ENCODE measurements at regions not wholly inside any gene's neighbourhood (a gene's known extent, or its start where the extent isn't known, plus 50 kb on each side); places are given as distances from the start of the nearest gene placed in this dataset.

DNA sequence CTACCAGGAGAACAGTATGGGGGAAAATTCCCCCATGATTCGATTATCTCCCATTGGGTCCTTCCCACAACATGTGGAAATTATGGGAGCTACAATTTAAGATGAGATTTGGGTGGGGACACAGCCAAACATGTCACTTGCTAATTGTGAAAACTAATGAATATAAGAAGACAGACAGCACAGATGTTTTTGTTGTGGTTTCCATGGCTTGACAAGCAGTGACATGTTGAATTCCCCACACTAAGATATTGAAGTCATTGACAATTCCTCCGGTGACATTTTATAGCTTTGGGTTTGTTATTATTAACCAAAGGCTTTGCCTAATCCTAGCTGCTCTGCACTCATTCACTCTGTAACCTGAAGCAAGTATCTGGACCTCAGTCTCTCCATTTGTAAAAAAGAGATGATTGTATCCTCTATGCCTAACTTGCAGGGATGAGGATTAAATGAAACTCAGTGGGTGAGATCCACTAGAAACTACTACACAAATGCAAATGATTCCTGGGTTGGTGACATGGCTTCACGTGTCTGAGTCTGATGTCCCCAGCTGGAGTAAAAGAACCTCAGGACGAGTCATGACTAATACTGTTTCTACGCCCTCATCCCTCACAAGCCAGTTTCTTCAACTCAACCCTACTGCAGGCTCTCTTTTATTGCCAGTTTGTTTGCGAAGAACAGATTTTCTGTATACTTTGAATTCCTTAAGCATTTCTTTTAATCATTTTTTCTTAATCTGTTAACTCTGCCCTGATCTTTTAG, 71.6 kb downstream of the ASCL1 start:
- Histone ChIP-seq H2AFZ (ENCODE audit: low read length) (no peak overlapping the region), H3K79me2 (ENCODE audit: low read length) (no peaks in the 10 kb centered on the region), H3K36me3 (ENCODE audit: insufficient read depth, low read length) (no peaks in the 10 kb centered on the region), H3K4me2 (ENCODE audit: low read depth, low read length, poor library complexity, severe bottlenecking) (no peak overlapping the region), H3K27ac (ENCODE audit: low read length) (no peak overlapping the region), H3K27me3 (ENCODE audit: low read length) (no peaks in the 10 kb centered on the region), H3K9ac (ENCODE audit: low read length) (no peak overlapping the region), H3K9me3 (ENCODE audit: low read length) (no peaks in the 10 kb centered on the region), H3K4me1 (ENCODE audit: low read length) (no peaks in the 10 kb centered on the region), H4K20me1 (ENCODE audit: insufficient read depth, low read depth, low read length) (no peaks in the 10 kb centered on the region), H3K4me3 (ENCODE audit: low read length) (no peak overlapping the region), H3K9me2 (replicated peaks; ENCODE audit: insufficient read depth, low read length) (no peaks in the 10 kb centered on the region)
- DNase-seq: no peak

- H3K36me3 ChIP-seq (ENCODE audit: insufficient read depth, low read length): no peaks in the 10 kb centered on the region
- no peaks in the 10 kb centered on the region for H3K27me3 ChIP-seq (ENCODE audit: low read length)
- H3K27ac ChIP-seq (ENCODE audit: low read length): no peak overlapping the region
- no peak for DNase-seq
- no peaks in the 10 kb centered on the region for H4K20me1 ChIP-seq (ENCODE audit: insufficient read depth, low read depth, low read length)
- H3K9me2 ChIP-seq (replicated peaks; ENCODE audit: insufficient read depth, low read length): no peaks in the 10 kb centered on the region
- no peak overlapping the region for H3K9ac ChIP-seq (ENCODE audit: low read length)
- H3K4me2 ChIP-seq (ENCODE audit: low read depth, low read length, poor library complexity, severe bottlenecking): no peak overlapping the region
- no peak overlapping the region for H2AFZ ChIP-seq (ENCODE audit: low read length)
- no peaks in the 10 kb centered on the region for H3K9me3 ChIP-seq (ENCODE audit: low read length)
- no peaks in the 10 kb centered on the region for H3K4me1 ChIP-seq (ENCODE audit: low read length)
- no peaks in the 10 kb centered on the region for H3K79me2 ChIP-seq (ENCODE audit: low read length)
- H3K4me3 ChIP-seq (ENCODE audit: low read length): no peak overlapping the region
Measured at GRCh38 chr12:103036581-103037214, 79.2 kb downstream of the ASCL1 start.

DNA sequence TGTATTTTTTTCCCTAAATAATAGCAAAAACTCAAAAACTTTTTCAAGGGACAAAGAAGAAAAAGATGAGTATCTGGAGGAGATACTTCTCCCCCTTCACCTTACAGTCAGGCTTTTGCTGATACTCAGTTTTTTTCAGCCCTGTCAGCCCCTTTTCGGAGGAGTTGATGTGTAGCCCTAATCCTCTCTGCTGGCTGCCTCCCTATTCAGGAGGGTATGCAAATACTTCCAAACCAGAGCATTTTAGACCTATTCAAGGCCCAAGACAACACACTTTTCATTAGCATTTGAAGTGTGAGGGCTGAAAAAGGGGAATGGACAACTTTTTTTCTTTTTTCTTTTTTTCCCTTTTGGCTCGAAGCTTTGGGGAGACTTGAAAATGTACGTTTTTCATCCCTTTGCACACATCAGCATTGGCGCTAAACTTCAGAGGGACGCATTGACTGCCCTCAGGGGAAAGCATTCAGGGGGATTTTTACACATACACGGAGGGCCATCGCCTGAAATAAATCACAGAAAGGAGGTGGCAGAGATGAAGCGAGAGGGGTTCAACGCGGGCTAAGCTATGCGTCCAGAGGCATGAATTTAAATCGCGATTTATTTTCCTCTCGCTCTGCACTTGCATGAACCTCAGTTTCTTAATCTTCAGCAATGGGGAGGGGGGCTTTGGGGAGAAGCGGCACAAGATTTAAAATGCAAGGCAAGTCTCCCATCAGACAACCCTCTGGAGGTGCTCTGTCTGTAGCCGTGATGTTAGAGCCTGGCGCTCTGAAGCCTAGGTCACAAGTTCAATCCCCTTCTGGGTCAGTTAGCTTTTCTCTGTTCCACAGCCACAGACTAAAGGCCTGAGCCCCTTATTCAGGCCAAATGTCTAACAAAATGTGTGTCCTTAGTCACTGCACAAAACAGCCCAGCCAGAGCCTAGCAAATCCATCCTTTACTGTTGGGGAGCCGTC, 86.3 kb downstream of the ASCL1 start:
- Histone ChIP-seq H3K4me3 (ENCODE audit: low read length) (no peak overlapping the region), H3K9ac (ENCODE audit: low read length) (no peak overlapping the region), H3K9me3 (ENCODE audit: low read length) (no peaks in the 10 kb centered on the region), H2AFZ (ENCODE audit: low read length) (no peak overlapping the region), H3K79me2 (ENCODE audit: low read length) (no peaks in the 10 kb centered on the region), H3K27ac (ENCODE audit: low read length) (no peak overlapping the region), H3K4me2 (ENCODE audit: low read depth, low read length, poor library complexity, severe bottlenecking) (no peak overlapping the region), H4K20me1 (ENCODE audit: insufficient read depth, low read depth, low read length) (no peaks in the 10 kb centered on the region), H3K4me1 (ENCODE audit: low read length) (no peaks in the 10 kb centered on the region), H3K27me3 (ENCODE audit: low read length) (no peaks in the 10 kb centered on the region), H3K9me2 (replicated peaks; ENCODE audit: insufficient read depth, low read length) (no peaks in the 10 kb centered on the region), H3K36me3 (ENCODE audit: insufficient read depth, low read length) (no peaks in the 10 kb centered on the region)
- no peak for DNase-seq

- no peak overlapping the region for H3K9ac ChIP-seq (ENCODE audit: low read length)
- no peaks in the 10 kb centered on the region for H4K20me1 ChIP-seq (ENCODE audit: insufficient read depth, low read depth, low read length)
- no peaks in the 10 kb centered on the region for H3K4me1 ChIP-seq (ENCODE audit: low read length)
- H3K27ac ChIP-seq (ENCODE audit: low read length): no peak overlapping the region
- DNase-seq: no peak
- H3K79me2 ChIP-seq (ENCODE audit: low read length): no peaks in the 10 kb centered on the region
- no peak overlapping the region for H3K4me2 ChIP-seq (ENCODE audit: low read depth, low read length, poor library complexity, severe bottlenecking)
- no peak overlapping the region for H3K4me3 ChIP-seq (ENCODE audit: low read length)
- H3K36me3 ChIP-seq (ENCODE audit: insufficient read depth, low read length): no peaks in the 10 kb centered on the region
- no peaks in the 10 kb centered on the region for H3K27me3 ChIP-seq (ENCODE audit: low read length)
- H2AFZ ChIP-seq (ENCODE audit: low read length): no peak overlapping the region
- H3K9me2 ChIP-seq (replicated peaks; ENCODE audit: insufficient read depth, low read length): no peaks in the 10 kb centered on the region
- no peaks in the 10 kb centered on the region for H3K9me3 ChIP-seq (ENCODE audit: low read length)
Measured at GRCh38 chr12:103046154-103046553, 88.7 kb downstream of the ASCL1 start.

GRCh38 chr12:103050273-103050672, 92.8 kb downstream of the ASCL1 start:
- no peak overlapping the region for H2AFZ ChIP-seq (ENCODE audit: low read length)
- H3K4me1 ChIP-seq (ENCODE audit: low read length): no peaks in the 10 kb centered on the region
- H3K4me2 ChIP-seq (ENCODE audit: low read depth, low read length, poor library complexity, severe bottlenecking): no peak overlapping the region
- no peaks in the 10 kb centered on the region for H4K20me1 ChIP-seq (ENCODE audit: insufficient read depth, low read depth, low read length)
- H3K27me3 ChIP-seq (ENCODE audit: low read length): no peaks in the 10 kb centered on the region
- H3K9me2 ChIP-seq (replicated peaks; ENCODE audit: insufficient read depth, low read length): no peaks in the 10 kb centered on the region
- H3K36me3 ChIP-seq (ENCODE audit: insufficient read depth, low read length): no peaks in the 10 kb centered on the region
- no peaks in the 10 kb centered on the region for H3K9me3 ChIP-seq (ENCODE audit: low read length)
- H3K4me3 ChIP-seq (ENCODE audit: low read length): no peak overlapping the region
- no peak for DNase-seq
- H3K79me2 ChIP-seq (ENCODE audit: low read length): no peaks in the 10 kb centered on the region
- H3K9ac ChIP-seq (ENCODE audit: low read length): no peak overlapping the region
- no peak overlapping the region for H3K27ac ChIP-seq (ENCODE audit: low read length)

GRCh38 chr12:103053089-103053488, 95.6 kb downstream of the ASCL1 start:
- H3K4me1 ChIP-seq (ENCODE audit: low read length): no peaks in the 10 kb centered on the region
- H3K36me3 ChIP-seq (ENCODE audit: insufficient read depth, low read length): no peaks in the 10 kb centered on the region
- no peaks in the 10 kb centered on the region for H3K27me3 ChIP-seq (ENCODE audit: low read length)
- no peaks in the 10 kb centered on the region for H3K9me2 ChIP-seq (replicated peaks; ENCODE audit: insufficient read depth, low read length)
- no peak overlapping the region for H3K4me3 ChIP-seq (ENCODE audit: low read length)
- H3K9me3 ChIP-seq (ENCODE audit: low read length): no peaks in the 10 kb centered on the region
- DNase-seq: no peak
- no peaks in the 10 kb centered on the region for H3K79me2 ChIP-seq (ENCODE audit: low read length)
- H2AFZ ChIP-seq (ENCODE audit: low read length): no peak overlapping the region
- H4K20me1 ChIP-seq (ENCODE audit: insufficient read depth, low read depth, low read length): no peaks in the 10 kb centered on the region
- H3K9ac ChIP-seq (ENCODE audit: low read length): no peak overlapping the region
- no peak overlapping the region for H3K27ac ChIP-seq (ENCODE audit: low read length)
- H3K4me2 ChIP-seq (ENCODE audit: low read depth, low read length, poor library complexity, severe bottlenecking): no peak overlapping the region

DNA sequence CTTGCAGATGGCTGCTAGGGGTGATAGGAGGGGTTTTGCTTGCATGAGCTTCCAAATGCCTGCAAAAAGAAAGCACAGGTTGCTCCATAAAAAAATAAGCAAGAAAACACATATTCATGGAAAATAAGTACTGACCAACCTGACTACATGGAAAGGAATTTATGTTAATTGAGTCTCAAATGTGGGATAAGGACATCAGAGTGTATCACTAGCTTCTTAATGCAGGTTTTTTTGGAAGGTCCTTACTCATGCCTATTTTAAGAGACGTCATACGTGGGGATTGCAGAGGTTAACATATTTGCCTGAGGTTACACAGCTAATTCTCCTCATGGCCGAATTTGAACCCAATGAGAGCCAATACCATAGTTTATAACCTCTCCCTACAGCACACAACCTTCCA, 116.2 kb downstream of the ASCL1 start:
- Histone ChIP-seq H3K27ac (ENCODE audit: low read length) (no peak overlapping the region), H3K79me2 (ENCODE audit: low read length) (no peaks in the 10 kb centered on the region), H3K36me3 (ENCODE audit: insufficient read depth, low read length) (no peaks in the 10 kb centered on the region), H3K9me2 (replicated peaks; ENCODE audit: insufficient read depth, low read length) (no peaks in the 10 kb centered on the region), H3K27me3 (ENCODE audit: low read length) (no peaks in the 10 kb centered on the region), H3K4me2 (ENCODE audit: low read depth, low read length, poor library complexity, severe bottlenecking) (no peak overlapping the region), H2AFZ (ENCODE audit: low read length) (no peak overlapping the region), H4K20me1 (ENCODE audit: insufficient read depth, low read depth, low read length) (no peaks in the 10 kb centered on the region), H3K4me3 (ENCODE audit: low read length) (no peak overlapping the region), H3K4me1 (ENCODE audit: low read length) (no peaks in the 10 kb centered on the region), H3K9me3 (ENCODE audit: low read length) (peaks cover 4% of the 10 kb centered on the region; the same call in 1 of the 2 replicates), H3K9ac (ENCODE audit: low read length) (no peak overlapping the region)
- no peak for DNase-seq

GRCh38 chr12:103075848-103076247, 118.4 kb downstream of the ASCL1 start:
- no peak overlapping the region for H3K27ac ChIP-seq (ENCODE audit: low read length)
- no peaks in the 10 kb centered on the region for H3K4me1 ChIP-seq (ENCODE audit: low read length)
- no peaks in the 10 kb centered on the region for H3K79me2 ChIP-seq (ENCODE audit: low read length)
- H4K20me1 ChIP-seq (ENCODE audit: insufficient read depth, low read depth, low read length): no peaks in the 10 kb centered on the region
- H3K36me3 ChIP-seq (ENCODE audit: insufficient read depth, low read length): no peaks in the 10 kb centered on the region
- H3K9me3 ChIP-seq (ENCODE audit: low read length): no peaks in the 10 kb centered on the region
- no peak for DNase-seq
- no peaks in the 10 kb centered on the region for H3K27me3 ChIP-seq (ENCODE audit: low read length)
- no peaks in the 10 kb centered on the region for H3K9me2 ChIP-seq (replicated peaks; ENCODE audit: insufficient read depth, low read length)
- H3K4me2 ChIP-seq (ENCODE audit: low read depth, low read length, poor library complexity, severe bottlenecking): no peak overlapping the region
- H3K4me3 ChIP-seq (ENCODE audit: low read length): no peak overlapping the region
- no peak overlapping the region for H3K9ac ChIP-seq (ENCODE audit: low read length)
- H2AFZ ChIP-seq (ENCODE audit: low read length): no peak overlapping the region

All from Karpas-422 (cell line).